ENCODE measurements at regions not wholly inside any gene's neighbourhood (a gene's known extent, or its start where the extent isn't known, plus 50 kb on each side); places are given as distances from the start of the nearest gene placed in this dataset.
"Not testable (repeated sequence)": the region's sequence is repeated elsewhere in the genome, so short reads cannot be mapped to it uniquely, and the experiment has no call there.

DNA sequence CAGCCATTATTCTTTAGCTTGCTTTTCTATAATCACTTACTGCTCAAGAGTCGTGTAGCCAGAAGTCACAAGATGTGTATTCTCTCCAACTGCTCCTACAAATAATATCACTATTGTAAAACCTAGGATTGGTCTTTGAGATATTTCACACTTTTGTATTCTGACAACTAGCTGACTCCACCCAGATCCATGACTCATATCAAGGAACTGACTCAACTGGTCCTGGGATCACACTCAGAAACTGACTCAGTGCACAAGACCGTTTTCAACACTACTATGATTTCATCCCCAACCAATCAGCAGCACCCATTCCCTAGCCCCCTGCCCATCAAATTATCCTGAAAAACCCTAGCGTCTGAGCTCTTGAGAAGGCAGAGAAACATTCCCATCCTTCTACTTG lies 56.5 kb upstream of the ORC5 start:
- DNase-seq (ENCODE audit: low read depth): no peak

DNA sequence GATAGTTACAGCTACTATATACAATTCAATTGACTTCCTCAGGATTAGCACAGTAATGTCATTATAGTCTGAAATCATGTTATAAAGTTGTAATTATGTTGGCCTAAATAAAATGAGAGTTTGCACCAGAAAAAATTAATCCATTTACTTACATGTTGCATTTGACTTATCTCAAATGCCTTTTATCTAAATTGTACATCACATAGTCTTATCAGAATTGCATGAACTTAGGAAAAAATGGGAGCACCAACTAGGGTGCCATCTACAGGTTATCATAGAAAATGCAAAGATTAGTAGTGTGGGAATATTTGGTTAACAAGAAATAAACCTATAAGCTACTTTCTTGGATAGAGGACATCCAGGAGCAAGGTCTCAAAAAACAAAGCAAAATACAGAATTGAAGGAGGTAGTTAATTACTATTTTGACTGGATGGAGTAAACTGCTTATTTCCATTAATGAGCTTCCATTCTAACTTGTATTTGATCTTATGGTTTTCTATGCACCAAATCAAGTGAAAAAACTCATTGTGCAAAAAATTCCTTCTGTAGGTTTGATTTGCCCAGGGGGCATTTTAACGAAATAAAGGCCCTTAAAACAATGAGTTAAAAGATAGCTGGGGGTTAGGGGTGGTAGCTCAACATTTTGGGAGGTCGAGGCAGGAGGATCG lies 60.0 kb upstream of the ORC5 start:
- DNase-seq (ENCODE audit: low read depth): peak; percentile 34

DNA sequence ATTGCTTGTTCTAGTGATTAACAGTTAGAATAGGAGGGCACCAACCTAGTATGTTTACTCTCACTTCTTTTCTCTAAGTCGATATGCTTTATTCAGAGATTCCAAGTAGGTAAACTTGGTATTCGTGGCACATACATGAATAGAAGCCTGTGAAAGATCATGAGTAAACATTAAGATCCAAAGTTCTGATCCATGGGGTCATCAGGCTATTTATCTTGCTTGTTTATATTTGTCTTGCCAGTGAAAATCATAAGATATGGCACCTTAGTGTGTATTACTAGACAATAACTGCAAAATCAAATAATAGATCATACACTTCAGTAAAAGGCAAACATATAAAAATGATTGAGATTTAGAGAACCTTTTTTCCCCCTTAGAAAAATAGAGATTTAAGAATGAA lies 56.5 kb upstream of the LHFPL3 start:
- no peak for DNase-seq (ENCODE audit: low read depth)

DNA sequence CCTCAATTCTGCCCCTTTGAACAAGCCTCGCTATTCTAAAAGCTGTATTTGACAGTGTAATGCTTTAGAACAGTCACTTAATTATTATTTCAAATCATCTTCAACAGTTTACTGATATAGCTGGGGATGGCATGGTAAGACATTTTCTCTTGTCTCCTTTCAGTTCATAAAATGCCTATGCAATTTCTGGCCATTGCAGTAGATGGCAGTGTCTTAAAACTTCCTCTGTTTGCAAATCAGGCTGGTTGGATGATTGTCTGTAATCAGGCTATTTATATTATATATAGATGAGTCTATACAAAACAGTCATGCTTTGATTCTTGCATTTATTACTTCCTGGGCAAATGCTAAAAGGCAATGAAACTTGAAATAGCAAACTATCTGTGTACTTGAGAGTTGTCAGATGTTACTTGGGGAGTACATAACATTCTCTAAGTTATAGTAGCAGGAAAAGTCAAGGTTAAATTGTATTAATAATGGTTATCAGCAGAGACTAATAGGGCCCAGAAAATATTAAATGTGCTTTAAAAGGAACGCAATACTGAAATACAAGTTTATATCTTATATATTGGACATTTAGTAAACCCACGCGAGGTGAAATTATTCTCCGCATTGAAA lies 55.5 kb upstream of the LHFPL3 start:
- DNase-seq (ENCODE audit: low read depth): peak; percentile 59

DNA sequence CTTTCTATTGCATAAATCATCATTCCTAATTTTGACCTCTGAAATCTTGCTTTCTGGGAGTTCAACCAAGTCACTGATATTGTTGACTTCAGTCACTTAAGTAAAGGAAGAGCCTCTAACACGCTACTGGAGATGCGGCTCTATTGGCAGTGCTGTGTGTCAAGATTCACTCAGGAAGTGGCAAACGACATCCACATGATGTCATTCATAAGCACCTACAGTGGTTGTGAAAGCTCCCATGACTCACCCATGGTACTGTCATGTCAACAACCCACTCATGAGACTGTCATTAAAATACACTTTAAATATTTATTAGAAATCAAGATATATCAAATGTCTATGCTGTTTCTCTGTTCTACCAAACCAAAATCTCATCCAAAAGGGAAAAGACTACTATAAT lies 52.5 kb upstream of the LHFPL3 start:
- DNase-seq (ENCODE audit: low read depth): no peak

DNA sequence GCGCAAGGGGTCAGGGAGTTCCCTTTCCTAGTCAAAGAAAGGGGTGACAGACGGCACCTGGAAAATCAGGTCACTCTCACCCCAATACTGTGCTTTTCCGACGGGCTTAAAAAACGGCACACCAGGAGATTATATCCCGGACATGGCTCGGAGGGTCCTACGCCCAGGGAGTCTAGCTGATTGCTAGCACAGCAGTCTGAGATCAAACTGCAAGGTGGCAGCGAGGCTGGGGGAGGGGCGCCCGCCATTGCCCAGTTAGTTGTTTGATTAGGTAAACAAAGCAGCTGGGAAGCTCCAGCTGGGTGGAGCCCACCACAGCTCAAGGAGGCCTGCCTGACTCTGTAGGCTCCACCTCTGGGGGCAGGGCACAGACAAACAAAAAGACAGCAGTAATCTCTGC lies 51.7 kb upstream of the LHFPL3 start:
- not testable (repeated sequence) for DNase-seq (ENCODE audit: low read depth)

All from myocyte (in vitro differentiated cells).